ENCODE measurements at regions not wholly inside any gene's neighbourhood (a gene's known extent, or its start where the extent isn't known, plus 50 kb on each side); places are given as distances from the start of the nearest gene placed in this dataset.

GRCh38 chr11:45344028-45344427, 57.9 kb upstream of the SYT13 start:
- TF ChIP-seq TAF1 (IDR thresholded peaks at IDR 0.05; ENCODE audit: borderline replicate concordance, low read depth, low read length) (no peak), ELF1 (IDR thresholded peaks at IDR 0.05) (no peak), CTCF (IDR thresholded peaks at IDR 0.05) (no peak), POLR2AphosphoS5 (IDR thresholded peaks at IDR 0.05; ENCODE audit: low read depth, low read length) (no peak), JUND (IDR thresholded peaks at IDR 0.05) (no peak), NRF1 (IDR thresholded peaks at IDR 0.05; ENCODE audit: low read depth, low read length) (no peak), RAD21 (IDR thresholded peaks at IDR 0.05; ENCODE audit: low read length) (no peak), USF1 (IDR thresholded peaks at IDR 0.05; ENCODE audit: borderline replicate concordance, low read depth) (no peak), EP300 (IDR thresholded peaks at IDR 0.05; ENCODE audit: borderline replicate concordance in 1 of 2, low read depth in 1 of 2, low read length in 1 of 2) (no peak), SIN3A (IDR thresholded peaks at IDR 0.05; ENCODE audit: borderline replicate concordance, low read depth, low read length) (no peak), PBX3 (IDR thresholded peaks at IDR 0.05) (no peak), RXRA (IDR thresholded peaks at IDR 0.05; ENCODE audit: borderline replicate concordance, low read depth) (no peak), TCF12 (IDR thresholded peaks at IDR 0.05) (no peak)
